Germinal center (tissue), 1 donor: ENCODE measurements at regions not wholly inside any gene's neighbourhood (a gene's known extent, or its start where the extent isn't known, plus 50 kb on each side); places are given as distances from the start of the nearest gene placed in this dataset.

ENCODE experiments used
- DNase-seq: peaks from one replicate; pipeline ENCODE4 v3.0.0; 2012; ENCODE audit warnings: mixed read lengths, low spot score

- DNase-seq = no peak
These were observed 236.4 kb upstream of the PRDM1 start for GRCh38 chr6:105849746-105850145.

- no peak for DNase-seq
These were observed 238.7 kb upstream of the PRDM1 start for GRCh38 chr6:105847433-105847832.

DNA sequence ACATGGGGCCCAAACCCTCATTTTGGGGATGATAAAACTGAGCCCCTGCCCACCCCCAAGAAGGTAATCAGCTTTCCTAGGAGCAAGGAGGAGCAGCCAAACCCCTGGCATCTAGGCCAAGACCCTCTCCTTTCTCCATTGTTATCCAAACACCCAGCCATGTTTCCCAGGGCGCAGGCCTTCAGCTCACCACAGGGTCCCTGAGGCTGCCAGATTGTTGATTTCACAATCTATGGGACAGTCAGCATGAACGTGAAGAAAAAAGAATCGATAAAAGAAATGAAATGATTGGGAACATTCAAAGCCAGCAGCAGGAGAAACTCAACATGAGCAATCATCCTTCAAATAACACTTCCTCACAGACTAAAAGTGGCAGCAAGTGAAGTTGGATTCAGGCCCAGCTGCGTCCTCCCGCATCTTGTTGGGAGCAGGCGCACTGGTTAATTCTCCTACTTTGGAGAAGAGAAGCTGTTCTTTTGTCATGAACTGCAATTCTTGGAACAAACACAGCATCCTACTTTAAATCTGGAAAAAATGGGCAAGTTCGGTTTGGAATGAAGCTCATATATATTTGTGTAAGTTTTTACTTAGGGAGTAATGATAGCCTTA, 241.8 kb upstream of the PRDM1 start:
- no peak for DNase-seq

DNA sequence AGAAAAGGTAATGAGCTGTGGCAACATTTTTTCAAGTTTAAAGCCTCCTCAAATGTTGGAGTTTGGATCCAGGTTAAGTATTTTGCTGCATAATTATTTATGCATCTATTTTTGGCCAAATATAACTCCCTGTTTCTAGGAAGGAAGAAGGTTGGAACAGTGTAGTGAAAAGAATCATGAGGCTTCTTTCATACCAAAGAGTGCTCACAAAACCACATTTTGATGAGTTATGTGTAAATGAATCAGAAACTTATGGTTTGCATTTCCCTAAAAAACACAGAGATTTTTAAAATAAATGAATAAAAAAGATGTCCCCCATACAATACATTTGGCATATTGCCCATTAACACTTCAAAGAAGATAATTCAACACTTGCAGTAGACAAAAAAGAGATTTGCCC, 246.9 kb upstream of the PRDM1 start:
- DNase-seq = no peak

- no peak for DNase-seq
These were observed 248.0 kb upstream of the PRDM1 start for GRCh38 chr6:105838171-105838570.

GRCh38 chr6:105836889-105837288, 249.2 kb upstream of the PRDM1 start:
- no peak for DNase-seq

- DNase-seq = no peak
These were observed 249.8 kb upstream of the PRDM1 start for GRCh38 chr6:105836379-105836778.

- DNase-seq = peak; percentile 8
These were observed 250.8 kb upstream of the PRDM1 start for GRCh38 chr6:105835373-105835772.

- DNase-seq = no peak
These were observed 251.9 kb upstream of the PRDM1 start for GRCh38 chr6:105833959-105834947.

DNA sequence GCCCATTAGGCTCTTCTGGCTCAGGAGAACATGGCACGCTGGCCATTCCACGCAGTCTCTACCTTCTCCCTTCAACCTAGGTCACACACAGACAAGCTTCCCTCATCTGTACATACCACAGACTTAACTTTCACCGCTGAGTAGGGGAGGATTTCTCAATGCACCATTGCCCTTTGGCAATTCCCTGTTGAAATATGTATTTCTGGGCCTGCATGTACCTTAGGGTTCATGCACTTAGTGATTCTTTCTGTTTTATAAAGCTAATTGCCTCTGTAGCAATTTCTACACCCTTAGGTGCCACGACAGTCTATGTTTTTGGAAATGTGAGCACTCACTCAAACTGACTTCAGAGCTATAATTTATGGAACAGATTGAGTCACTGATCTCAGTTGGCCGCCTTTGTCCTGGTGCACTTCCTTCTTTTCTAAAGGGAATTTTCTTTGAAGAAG, 253.8 kb upstream of the PRDM1 start:
- DNase-seq = no peak

DNA sequence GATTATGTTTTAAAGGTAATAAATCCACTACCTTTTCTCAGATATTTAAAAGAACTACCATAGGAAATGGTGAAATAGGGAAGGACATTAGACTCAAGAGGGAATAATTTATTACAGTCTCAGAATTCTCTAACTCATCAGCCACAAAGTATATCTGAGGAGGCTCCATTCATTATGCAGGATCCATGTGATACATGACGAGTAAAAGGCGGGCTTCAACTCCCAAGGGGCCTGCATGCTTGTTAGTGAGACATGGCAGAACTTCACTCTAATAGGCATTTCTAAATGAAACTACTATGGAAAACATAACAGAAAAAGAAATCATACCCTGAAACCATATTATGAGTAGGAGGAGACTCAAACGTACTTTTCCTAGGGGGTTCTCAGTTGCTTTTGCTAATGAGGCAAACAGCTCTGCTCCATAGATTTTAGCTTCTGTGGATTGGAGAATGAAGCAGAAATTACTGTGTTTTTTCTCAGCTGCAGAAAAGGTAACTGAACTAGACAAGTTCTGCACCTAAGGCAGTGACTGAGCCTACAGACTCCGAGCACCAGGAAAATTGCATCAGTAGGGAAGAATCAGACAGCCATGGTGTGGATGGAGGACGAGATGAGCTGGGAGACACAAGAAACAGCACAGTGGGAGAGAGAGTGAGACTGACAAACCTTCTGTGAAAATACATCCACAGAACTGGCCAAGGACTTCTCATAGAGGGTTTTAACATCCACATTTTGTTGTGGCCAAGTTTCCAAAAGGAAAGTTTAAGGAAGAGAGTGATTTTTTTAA, 254.6 kb upstream of the PRDM1 start:
- no peak for DNase-seq

DNA sequence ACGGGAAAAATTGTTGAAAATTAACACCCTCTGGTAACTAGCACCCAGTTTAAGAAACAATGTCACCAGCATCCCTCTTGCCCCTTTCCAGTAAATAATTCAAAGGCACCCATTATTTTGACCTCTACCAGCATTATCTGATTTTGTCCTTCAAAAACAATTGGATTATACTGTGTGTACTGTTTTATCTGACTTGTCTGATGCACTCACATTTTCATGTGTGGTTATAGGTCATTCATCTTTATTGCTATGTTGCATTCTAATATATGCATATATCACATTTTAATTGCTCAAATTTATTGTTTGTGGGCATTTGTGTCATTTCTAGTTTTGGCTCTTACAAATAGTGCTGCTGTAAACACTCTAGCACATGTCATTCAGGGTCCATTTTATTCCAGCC, 260.9 kb upstream of the PRDM1 start:
- DNase-seq = no peak

GRCh38 chr6:105824732-105825131, 261.4 kb upstream of the PRDM1 start:
- DNase-seq = no peak

DNA sequence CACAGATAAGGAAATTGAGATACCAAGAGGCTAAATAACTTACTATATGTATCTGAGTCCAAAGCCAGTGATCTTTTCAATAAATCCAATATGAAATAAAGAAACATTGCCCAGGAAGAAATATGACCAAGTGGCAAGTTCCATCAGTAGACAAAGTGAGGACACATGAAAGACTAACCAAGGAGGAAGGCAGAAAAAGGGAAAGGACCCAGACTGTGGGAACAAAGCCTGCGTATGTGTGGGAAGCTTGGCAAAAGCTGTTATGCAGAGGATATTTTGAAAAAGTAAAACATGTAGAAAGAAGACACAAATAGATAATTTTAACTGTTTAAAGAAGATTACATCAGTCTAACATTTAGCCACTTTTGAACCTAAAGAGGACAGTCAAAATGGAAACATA, 264.4 kb upstream of the PRDM1 start:
- DNase-seq = no peak

- DNase-seq = peak; percentile 22
These were observed 265.1 kb upstream of the PRDM1 start for GRCh38 chr6:105821027-105821426.

- no peak for DNase-seq
These were observed 266.4 kb upstream of the PRDM1 start for GRCh38 chr6:105819745-105820144.

GRCh38 chr6:105818505-105818904, 267.6 kb upstream of the PRDM1 start:
- no peak for DNase-seq

GRCh38 chr6:105817961-105818360, 268.2 kb upstream of the PRDM1 start:
- DNase-seq = no peak

DNA sequence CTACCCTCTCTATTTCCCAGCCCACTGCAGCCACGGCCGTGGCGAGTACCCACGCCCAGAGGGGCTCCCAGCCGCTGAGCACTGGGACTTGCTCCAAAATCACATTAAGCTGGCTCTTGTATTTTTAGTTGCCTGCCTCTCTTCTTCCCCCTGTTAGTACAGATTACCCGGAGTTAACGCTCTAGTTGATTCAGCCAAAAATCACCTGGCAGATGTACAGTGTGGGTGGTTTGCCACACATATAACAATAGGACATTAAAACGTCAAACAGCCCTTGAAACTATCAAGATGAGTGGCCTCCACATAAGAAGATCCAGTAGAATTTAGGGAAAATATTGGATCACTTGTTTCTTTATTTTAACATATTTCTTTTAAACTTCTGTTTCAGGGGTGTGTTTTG, 268.8 kb upstream of the PRDM1 start:
- DNase-seq = no peak

DNA sequence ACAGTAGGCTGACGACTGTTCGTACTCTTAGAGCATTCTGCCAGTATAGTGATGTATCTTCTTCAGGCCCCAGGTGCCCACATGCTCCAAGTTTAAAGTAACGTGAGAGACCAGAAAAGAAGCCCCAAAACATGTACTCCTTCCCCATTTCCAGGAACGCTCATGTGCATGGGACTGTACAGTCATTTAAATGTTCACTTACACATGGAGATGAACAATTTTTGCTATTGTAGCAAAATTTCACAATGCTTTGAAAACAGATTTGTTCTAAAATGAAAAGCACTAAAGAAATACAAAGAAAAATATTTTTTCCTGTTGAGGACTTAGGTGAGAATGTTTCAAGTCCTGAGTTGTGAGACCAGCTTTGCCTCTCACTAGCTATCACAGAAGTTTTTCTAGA, 269.3 kb upstream of the PRDM1 start:
- no peak for DNase-seq

DNA sequence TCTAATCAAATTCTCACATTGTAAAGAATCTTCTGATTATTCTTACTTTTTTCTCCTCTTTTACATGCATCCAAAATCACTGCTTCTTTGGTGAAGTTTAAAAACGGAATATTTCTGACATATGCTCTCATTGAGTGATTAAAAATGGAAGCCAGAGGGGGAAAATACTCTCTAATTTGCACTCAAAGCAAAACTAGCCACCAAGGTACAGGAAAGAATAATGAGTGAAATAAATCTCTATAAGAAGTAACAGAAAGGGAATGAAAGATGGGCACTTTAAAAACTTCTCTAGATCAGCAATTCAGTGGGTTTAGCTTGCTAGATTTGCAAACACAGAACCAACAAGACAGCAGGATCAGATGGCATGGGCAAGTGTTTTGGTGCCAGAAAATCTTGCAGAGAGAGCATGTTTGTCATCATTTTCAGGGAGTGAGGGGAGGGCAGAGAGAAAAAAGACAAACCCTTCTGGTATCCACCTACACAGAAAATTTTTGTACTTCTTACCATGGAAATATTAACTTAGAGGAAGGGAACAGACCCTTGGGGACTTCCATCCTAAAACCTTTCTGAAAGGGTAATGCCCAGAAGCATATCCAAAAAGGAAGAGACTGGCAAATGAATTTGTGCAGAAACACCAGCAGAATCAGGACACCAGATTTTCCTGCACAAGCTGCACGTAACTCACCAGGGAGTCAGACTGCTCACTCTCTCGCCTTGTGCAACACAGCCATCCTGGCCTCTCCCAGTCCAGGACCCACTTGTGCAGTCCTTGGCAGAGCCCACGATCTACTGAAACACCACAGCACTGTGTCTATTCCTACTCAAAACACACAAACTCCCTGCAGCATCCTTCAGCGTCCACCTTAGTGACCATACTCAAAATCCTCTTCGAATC, 270.2 kb upstream of the PRDM1 start:
- DNase-seq = no peak
